SK-N-SH (cell line): ENCODE measurements at regions not wholly inside any gene's neighbourhood (a gene's known extent, or its start where the extent isn't known, plus 50 kb on each side); places are given as distances from the start of the nearest gene placed in this dataset.

Experiments
- CTCF ChIA-PET: fragments of 300-600, 350-600 bp; formaldehyde crosslinking; extraction: SDS; loops from one replicate; lab custom pipeline; 2021; lab: Yijun Ruan, JAX
- POLR2A ChIA-PET: fragments of 350-600 bp; sonication (Branson Sonifier 250); formaldehyde crosslinking; extraction: SDS; loops from one replicate; lab custom pipeline; 2020; ENCODE audit warnings: antibody characterized with exemption, inconsistent platforms; lab: Yijun Ruan, JAX
- DNase-seq: peaks from one replicate; pipeline ENCODE4 v3.0.0; 2012
- H2AFZ ChIP-seq: fragments of 200-600 bp; sonication (generic); 2 replicates; pipeline ENCODE4 v1.8.1; 2016; ENCODE audit warnings: antibody characterized with exemption, mild to moderate bottlenecking, low read depth
- H3F3A ChIP-seq: fragments of 200-600 bp; sonication (generic); replicated peaks from 2 replicates; pipeline ENCODE3; 2016; ENCODE audit warnings: antibody characterized with exemption, mild to moderate bottlenecking; ENCODE audit not compliant: insufficient read depth
- H3K27ac ChIP-seq, 2 experiments: fragments of 200-500 bp in 1 of 2; fragments of 200-600 bp in 1 of 2; sonication (Bioruptor generic) in 1 of 2; sonication (generic), shearing (Covaris generic) in 1 of 2; 2 replicates each; pipeline versions ENCODE4 v1.5.1 to v1.6.1; 2014 to 2016; ENCODE audit warnings: low read depth in 2 of 2, inconsistent platforms in 1 of 2, low read length in 1 of 2, mild to moderate bottlenecking in 1 of 2, mixed read lengths in 1 of 2
- H3K27me3 ChIP-seq: fragments of 200-600 bp; sonication (generic), shearing (Covaris generic); 2 replicates; pipeline ENCODE4 v1.6.1; 2016; ENCODE audit warnings: mixed run types; ENCODE audit not compliant: insufficient read depth
- H3K36me3 ChIP-seq, 2 experiments: fragments of 200-500 bp in 1 of 2; fragments of 200-600 bp in 1 of 2; sonication (Bioruptor generic) in 1 of 2; sonication (generic) in 1 of 2; replicated peaks in 1 of 2; 2 replicates each; pipeline versions ENCODE3 to v1.5.1; 2014 to 2016; ENCODE audit warnings: low read length in 1 of 2, mild to moderate bottlenecking in 1 of 2; ENCODE audit not compliant: insufficient read depth in 2 of 2, control insufficient read depth in 1 of 2
- H3K4me1 ChIP-seq, 2 experiments: fragments of 200-500 bp in 1 of 2; fragments of 200-600 bp in 1 of 2; sonication (Bioruptor generic) in 1 of 2; sonication (generic), shearing (Covaris generic) in 1 of 2; 2 replicates each; pipeline versions ENCODE4 v1.5.1 to v1.6.1; 2014 to 2016; ENCODE audit warnings: low read depth in 1 of 2, low read length in 1 of 2, mixed run types in 1 of 2; ENCODE audit not compliant: insufficient read depth in 2 of 2, control insufficient read depth in 1 of 2
- H3K4me2 ChIP-seq: fragments of 200-600 bp; sonication (generic), shearing (Covaris generic); 2 replicates; pipeline ENCODE4 v1.6.1; 2017; ENCODE audit warnings: mixed run types
- H3K4me3 ChIP-seq, 2 experiments: fragments of 200-500 bp in 1 of 2; fragments of 200-600 bp in 1 of 2; sonication (Bioruptor generic) in 1 of 2; sonication (generic), shearing (Covaris generic) in 1 of 2; 2 replicates each; pipeline versions ENCODE4 v1.5.1 to v1.8.1; 2014 to 2016; ENCODE audit warnings: low read depth in 2 of 2, inconsistent platforms in 1 of 2, low read length in 1 of 2, mild to moderate bottlenecking in 1 of 2, mixed read lengths in 1 of 2, moderate library complexity in 1 of 2
- H3K79me2 ChIP-seq: fragments of 200-600 bp; sonication (generic); 2 replicates; pipeline ENCODE4 v1.8.1; 2017; ENCODE audit warnings: mild to moderate bottlenecking; ENCODE audit not compliant: insufficient read depth
- H3K9ac ChIP-seq: fragments of 200-600 bp; sonication (generic); 2 replicates; pipeline ENCODE4 v1.6.1; 2017; ENCODE audit warnings: mixed run types
- H3K9me2 ChIP-seq: fragments of 200-600 bp; sonication (generic); 2 replicates; pipeline ENCODE4 v1.6.1; 2017; ENCODE audit warnings: mixed run types
- H3K9me3 ChIP-seq: fragments of 200-600 bp; sonication (generic); 2 replicates; pipeline ENCODE4 v1.6.1; 2017; ENCODE audit warnings: mixed run types, mild to moderate bottlenecking, moderate library complexity
- H4K20me1 ChIP-seq: fragments of 200-600 bp; sonication (generic); 2 replicates; pipeline ENCODE4 v1.6.1; 2017; ENCODE audit warnings: mild to moderate bottlenecking, mixed run types; ENCODE audit not compliant: insufficient read depth
- CHD2 ChIP-seq: fragments of 150-350 bp; IDR thresholded peaks from 2 replicates; pipeline ENCODE4 v1.6.1; 2018; ENCODE audit warnings: low read length; ENCODE audit not compliant: partially characterized antibody
- ELF1 ChIP-seq: IDR thresholded peaks from 2 replicates; pipeline ENCODE4 v1.4.0; 2012
- FOSL2 ChIP-seq: IDR thresholded peaks from 2 replicates; pipeline ENCODE4 v1.4.0; 2012; ENCODE audit warnings: low read depth, mild to moderate bottlenecking, moderate library complexity, borderline replicate concordance
- FOXM1 ChIP-seq: IDR thresholded peaks from 2 replicates; pipeline ENCODE4 v1.4.0; 2012; ENCODE audit warnings: low read depth, mild to moderate bottlenecking
- GATA2 ChIP-seq: sonication (generic); formaldehyde crosslinking; IDR thresholded peaks from 2 replicates; pipeline ENCODE4 v1.5.0; 2020; ENCODE audit warnings: mild to moderate bottlenecking, missing genetic modification reagents
- JUND ChIP-seq: IDR thresholded peaks from 2 replicates; pipeline ENCODE4 v1.4.0; 2012
- NFIC ChIP-seq: IDR thresholded peaks from 2 replicates; pipeline ENCODE4 v1.4.0; 2012; ENCODE audit warnings: borderline replicate concordance
- RCOR1 ChIP-seq: fragments of 150-350 bp; IDR thresholded peaks from 2 replicates; pipeline ENCODE4 v1.6.1; 2017; ENCODE audit warnings: antibody characterized with exemption, low read length
- RFX5 ChIP-seq: IDR thresholded peaks from 2 replicates; pipeline ENCODE4 v1.6.1; 2012; ENCODE audit warnings: mild to moderate bottlenecking, improper control_type of control experiment, low read length
- TCF12 ChIP-seq: IDR thresholded peaks from 2 replicates; pipeline ENCODE4 v1.4.0; 2012
- YY1 ChIP-seq: IDR thresholded peaks from 2 replicates; pipeline ENCODE4 v1.4.0; 2012; ENCODE audit warnings: low read depth, mild to moderate bottlenecking
- WGBS: methylation state at CpG from one replicate; pipeline ENCODE4 v1.1.6; 2017; ENCODE audit warnings: low lambda C conversion rate; 5-methylcytosine and 5-hydroxymethylcytosine counted together
- TF ChIP-seq, protein P1 (sequence below): IDR thresholded peaks from 2 replicates; pipeline ENCODE4 v1.4.0; 2012; ENCODE audit warnings: low read depth
- TF ChIP-seq, protein P2 (sequence below): IDR thresholded peaks from 2 replicates; pipeline ENCODE4 v1.4.0; 2012; ENCODE audit warnings: low read depth, borderline replicate concordance
- TF ChIP-seq, protein P3 (sequence below): fragments of 150-350 bp; IDR thresholded peaks from 2 replicates; pipeline ENCODE4 v1.6.1; 2017; ENCODE audit warnings: antibody characterized with exemption, low read length, low read depth, borderline replicate concordance
- TF ChIP-seq, protein P4 (sequence below): fragments of 200-600 bp; sonication (generic); IDR thresholded peaks from 2 replicates; pipeline ENCODE4 v1.6.1; 2017; ENCODE audit warnings: antibody characterized with exemption, mild to moderate bottlenecking, moderate library complexity
- TF ChIP-seq, protein P5 (sequence below): fragments of 150-350 bp; IDR thresholded peaks from 2 replicates; pipeline ENCODE4 v1.6.1; 2016; ENCODE audit warnings: mild to moderate bottlenecking, low read depth, low read length
- TF ChIP-seq, protein P6 (sequence below): IDR thresholded peaks from 2 replicates; pipeline ENCODE4 v1.6.1; 2012; ENCODE audit warnings: mild to moderate bottlenecking, low read depth, low read length, moderate library complexity
- TF ChIP-seq, protein P7 (sequence below): IDR thresholded peaks from 2 replicates; pipeline ENCODE4 v1.4.0; 2012; ENCODE audit warnings: low read depth, borderline replicate concordance

DNA sequence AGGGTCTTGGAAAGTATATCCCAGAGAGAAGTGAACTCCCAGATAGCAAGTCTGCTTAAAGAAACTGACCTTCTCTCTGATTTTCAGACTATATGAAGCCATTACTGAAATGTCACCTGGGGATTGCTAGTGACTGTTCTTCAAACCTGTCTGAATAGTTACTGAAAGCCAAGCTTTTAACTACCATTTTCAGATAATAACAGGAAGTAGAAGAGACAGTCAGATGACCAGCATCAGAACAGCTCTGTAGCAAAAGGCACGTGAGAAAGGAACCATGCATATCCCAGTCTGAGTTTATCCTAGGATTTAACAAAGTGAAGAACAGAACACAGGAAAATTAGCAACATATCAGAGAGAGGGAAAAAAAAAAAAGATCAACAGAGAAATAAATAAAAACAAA lies 74.9 kb upstream of the SELENOP start:
- no peak overlapping the region for H2AFZ ChIP-seq
- peaks cover 17% of the 10 kb centered on the region; the same call in 1 of the 2 replicates for H3K27me3 ChIP-seq
- H3K36me3 ChIP-seq, result no peaks in the 10 kb centered on the region
- no peaks in the 10 kb centered on the region for H3K79me2 ChIP-seq
- WGBS, result 0% methylated on average over 1 of the region's 1 CpG
- TF ChIP-seq ELF1 (no peak), GATA2 (CRISPR knock-in tag) (no peak), FOXM1 (no peak), FOSL2 (no peak), CHD2 (no peak), RFX5 (no peak), RCOR1 (no peak)
- TF ChIP-seq, protein P1, sequence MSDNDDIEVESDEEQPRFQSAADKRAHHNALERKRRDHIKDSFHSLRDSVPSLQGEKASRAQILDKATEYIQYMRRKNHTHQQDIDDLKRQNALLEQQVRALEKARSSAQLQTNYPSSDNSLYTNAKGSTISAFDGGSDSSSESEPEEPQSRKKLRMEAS, result no peak
- TF ChIP-seq, protein P2, sequence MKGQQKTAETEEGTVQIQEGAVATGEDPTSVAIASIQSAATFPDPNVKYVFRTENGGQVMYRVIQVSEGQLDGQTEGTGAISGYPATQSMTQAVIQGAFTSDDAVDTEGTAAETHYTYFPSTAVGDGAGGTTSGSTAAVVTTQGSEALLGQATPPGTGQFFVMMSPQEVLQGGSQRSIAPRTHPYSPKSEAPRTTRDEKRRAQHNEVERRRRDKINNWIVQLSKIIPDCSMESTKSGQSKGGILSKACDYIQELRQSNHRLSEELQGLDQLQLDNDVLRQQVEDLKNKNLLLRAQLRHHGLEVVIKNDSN, result no peak
- TF ChIP-seq, protein P3, sequence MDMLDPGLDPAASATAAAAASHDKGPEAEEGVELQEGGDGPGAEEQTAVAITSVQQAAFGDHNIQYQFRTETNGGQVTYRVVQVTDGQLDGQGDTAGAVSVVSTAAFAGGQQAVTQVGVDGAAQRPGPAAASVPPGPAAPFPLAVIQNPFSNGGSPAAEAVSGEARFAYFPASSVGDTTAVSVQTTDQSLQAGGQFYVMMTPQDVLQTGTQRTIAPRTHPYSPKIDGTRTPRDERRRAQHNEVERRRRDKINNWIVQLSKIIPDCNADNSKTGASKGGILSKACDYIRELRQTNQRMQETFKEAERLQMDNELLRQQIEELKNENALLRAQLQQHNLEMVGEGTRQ, result no peak
- TF ChIP-seq, protein P4, sequence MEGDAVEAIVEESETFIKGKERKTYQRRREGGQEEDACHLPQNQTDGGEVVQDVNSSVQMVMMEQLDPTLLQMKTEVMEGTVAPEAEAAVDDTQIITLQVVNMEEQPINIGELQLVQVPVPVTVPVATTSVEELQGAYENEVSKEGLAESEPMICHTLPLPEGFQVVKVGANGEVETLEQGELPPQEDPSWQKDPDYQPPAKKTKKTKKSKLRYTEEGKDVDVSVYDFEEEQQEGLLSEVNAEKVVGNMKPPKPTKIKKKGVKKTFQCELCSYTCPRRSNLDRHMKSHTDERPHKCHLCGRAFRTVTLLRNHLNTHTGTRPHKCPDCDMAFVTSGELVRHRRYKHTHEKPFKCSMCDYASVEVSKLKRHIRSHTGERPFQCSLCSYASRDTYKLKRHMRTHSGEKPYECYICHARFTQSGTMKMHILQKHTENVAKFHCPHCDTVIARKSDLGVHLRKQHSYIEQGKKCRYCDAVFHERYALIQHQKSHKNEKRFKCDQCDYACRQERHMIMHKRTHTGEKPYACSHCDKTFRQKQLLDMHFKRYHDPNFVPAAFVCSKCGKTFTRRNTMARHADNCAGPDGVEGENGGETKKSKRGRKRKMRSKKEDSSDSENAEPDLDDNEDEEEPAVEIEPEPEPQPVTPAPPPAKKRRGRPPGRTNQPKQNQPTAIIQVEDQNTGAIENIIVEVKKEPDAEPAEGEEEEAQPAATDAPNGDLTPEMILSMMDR, result no peak
- TF ChIP-seq, all 33 proteins: peak for 0
- Histone ChIP-seq H3K4me3 (no peak overlapping the region), H3K9me3 (no peaks in the 10 kb centered on the region), H3K9me2 (no peaks in the 10 kb centered on the region), H4K20me1 (no peaks in the 10 kb centered on the region), H3K4me1 (no peaks in the 10 kb centered on the region), H3K27ac (no peak overlapping the region), H3F3A (no peaks in the 10 kb centered on the region), H3K9ac (no peak overlapping the region), H3K4me2 (no peak overlapping the region)
- DNase-seq, result no peak
- ChIA-PET POLR2A (no interaction called here), CTCF (interaction anchor here (0.8 kb wide), 1 partner anchor 21 kb away, joined by 3 read pairs; no protein-coding TSS in a partner anchor)

DNA sequence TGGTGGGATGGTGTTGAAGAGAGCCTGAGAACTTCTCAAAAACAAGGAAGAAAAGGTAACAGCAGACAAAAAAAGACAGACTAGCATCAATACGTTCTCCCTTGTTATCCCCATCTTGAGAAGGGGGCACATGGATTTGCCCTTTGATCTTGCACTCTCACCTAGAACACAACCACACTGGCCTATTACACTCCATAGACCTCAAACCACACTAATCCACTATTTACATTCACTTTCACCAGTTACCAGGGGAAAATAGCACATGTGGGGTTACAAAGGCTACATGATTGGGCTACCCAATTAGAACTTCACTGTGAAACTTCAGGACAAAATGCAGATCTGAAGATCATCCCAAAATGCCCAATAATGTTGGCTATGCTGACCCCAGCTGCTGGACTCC lies 72.6 kb upstream of the SELENOP start:
- ChIA-PET CTCF (no interaction called here), POLR2A (no interaction called here)
- Histone ChIP-seq H3K36me3 (no peaks in the 10 kb centered on the region), H3K4me2 (no peak overlapping the region), H3K9ac (no peak overlapping the region), H3F3A (no peaks in the 10 kb centered on the region), H2AFZ (no peak overlapping the region), H4K20me1 (no peaks in the 10 kb centered on the region), H3K27me3 (peaks cover 17% of the 10 kb centered on the region; the same call in 1 of the 2 replicates), H3K9me3 (no peaks in the 10 kb centered on the region), H3K4me1 (no peaks in the 10 kb centered on the region), H3K9me2 (no peaks in the 10 kb centered on the region), H3K4me3 (no peak overlapping the region), H3K79me2 (no peaks in the 10 kb centered on the region), H3K27ac (no peak overlapping the region)
- DNase-seq, result no peak
- whole genome bisulfite sequencing, result 9% methylated on average over 1 of the region's 1 CpG
- TF ChIP-seq YY1 (no peak), JUND (no peak), NFIC (no peak), TCF12 (no peak), FOXM1 (no peak)
- TF ChIP-seq, protein P5, sequence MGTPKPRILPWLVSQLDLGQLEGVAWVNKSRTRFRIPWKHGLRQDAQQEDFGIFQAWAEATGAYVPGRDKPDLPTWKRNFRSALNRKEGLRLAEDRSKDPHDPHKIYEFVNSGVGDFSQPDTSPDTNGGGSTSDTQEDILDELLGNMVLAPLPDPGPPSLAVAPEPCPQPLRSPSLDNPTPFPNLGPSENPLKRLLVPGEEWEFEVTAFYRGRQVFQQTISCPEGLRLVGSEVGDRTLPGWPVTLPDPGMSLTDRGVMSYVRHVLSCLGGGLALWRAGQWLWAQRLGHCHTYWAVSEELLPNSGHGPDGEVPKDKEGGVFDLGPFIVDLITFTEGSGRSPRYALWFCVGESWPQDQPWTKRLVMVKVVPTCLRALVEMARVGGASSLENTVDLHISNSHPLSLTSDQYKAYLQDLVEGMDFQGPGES, result no peak
- TF ChIP-seq, protein P6, sequence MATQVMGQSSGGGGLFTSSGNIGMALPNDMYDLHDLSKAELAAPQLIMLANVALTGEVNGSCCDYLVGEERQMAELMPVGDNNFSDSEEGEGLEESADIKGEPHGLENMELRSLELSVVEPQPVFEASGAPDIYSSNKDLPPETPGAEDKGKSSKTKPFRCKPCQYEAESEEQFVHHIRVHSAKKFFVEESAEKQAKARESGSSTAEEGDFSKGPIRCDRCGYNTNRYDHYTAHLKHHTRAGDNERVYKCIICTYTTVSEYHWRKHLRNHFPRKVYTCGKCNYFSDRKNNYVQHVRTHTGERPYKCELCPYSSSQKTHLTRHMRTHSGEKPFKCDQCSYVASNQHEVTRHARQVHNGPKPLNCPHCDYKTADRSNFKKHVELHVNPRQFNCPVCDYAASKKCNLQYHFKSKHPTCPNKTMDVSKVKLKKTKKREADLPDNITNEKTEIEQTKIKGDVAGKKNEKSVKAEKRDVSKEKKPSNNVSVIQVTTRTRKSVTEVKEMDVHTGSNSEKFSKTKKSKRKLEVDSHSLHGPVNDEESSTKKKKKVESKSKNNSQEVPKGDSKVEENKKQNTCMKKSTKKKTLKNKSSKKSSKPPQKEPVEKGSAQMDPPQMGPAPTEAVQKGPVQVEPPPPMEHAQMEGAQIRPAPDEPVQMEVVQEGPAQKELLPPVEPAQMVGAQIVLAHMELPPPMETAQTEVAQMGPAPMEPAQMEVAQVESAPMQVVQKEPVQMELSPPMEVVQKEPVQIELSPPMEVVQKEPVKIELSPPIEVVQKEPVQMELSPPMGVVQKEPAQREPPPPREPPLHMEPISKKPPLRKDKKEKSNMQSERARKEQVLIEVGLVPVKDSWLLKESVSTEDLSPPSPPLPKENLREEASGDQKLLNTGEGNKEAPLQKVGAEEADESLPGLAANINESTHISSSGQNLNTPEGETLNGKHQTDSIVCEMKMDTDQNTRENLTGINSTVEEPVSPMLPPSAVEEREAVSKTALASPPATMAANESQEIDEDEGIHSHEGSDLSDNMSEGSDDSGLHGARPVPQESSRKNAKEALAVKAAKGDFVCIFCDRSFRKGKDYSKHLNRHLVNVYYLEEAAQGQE, result no peak
- TF ChIP-seq, protein P7, sequence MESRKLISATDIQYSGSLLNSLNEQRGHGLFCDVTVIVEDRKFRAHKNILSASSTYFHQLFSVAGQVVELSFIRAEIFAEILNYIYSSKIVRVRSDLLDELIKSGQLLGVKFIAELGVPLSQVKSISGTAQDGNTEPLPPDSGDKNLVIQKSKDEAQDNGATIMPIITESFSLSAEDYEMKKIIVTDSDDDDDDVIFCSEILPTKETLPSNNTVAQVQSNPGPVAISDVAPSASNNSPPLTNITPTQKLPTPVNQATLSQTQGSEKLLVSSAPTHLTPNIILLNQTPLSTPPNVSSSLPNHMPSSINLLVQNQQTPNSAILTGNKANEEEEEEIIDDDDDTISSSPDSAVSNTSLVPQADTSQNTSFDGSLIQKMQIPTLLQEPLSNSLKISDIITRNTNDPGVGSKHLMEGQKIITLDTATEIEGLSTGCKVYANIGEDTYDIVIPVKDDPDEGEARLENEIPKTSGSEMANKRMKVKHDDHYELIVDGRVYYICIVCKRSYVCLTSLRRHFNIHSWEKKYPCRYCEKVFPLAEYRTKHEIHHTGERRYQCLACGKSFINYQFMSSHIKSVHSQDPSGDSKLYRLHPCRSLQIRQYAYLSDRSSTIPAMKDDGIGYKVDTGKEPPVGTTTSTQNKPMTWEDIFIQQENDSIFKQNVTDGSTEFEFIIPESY, result no peak
